Transverse colon (tissue), 4 donors: ENCODE measurements at regions not wholly inside any gene's neighbourhood (a gene's known extent, or its start where the extent isn't known, plus 50 kb on each side); places are given as distances from the start of the nearest gene placed in this dataset.

Experiments
- DNase-seq: peaks from one replicate; pipeline ENCODE4 v3.0.0-alpha.2; 2019
- H3K27ac ChIP-seq, 4 donors: fragments of 200-600 bp; sonication (generic); 2 replicates each; pipeline ENCODE4 v1.5.1; 2016 to 2018; ENCODE audit warnings: inconsistent platforms in 4 of 4
- H3K27me3 ChIP-seq: fragments of 200-600 bp; sonication (generic); 2 replicates; pipeline ENCODE4 v1.5.1; 2017; ENCODE audit warnings: inconsistent platforms
- H3K36me3 ChIP-seq, 4 donors: fragments of 200-600 bp; sonication (generic); 2 replicates each; pipeline ENCODE4 v1.5.1; 2017 to 2019; ENCODE audit warnings: inconsistent platforms in 4 of 4
- H3K4me1 ChIP-seq, 4 donors: fragments of 200-600 bp; sonication (generic); 2 replicates each; pipeline ENCODE4 v1.5.1; 2017 to 2020; ENCODE audit warnings: inconsistent platforms in 4 of 4
- H3K4me3 ChIP-seq, 4 donors: fragments of 200-600 bp; sonication (generic); 1 replicate in 1 of 4; 2 replicates in 3 of 4; pipeline versions ENCODE4 v1.5.1 to v1.6.1; 2017 to 2019; ENCODE audit warnings: inconsistent platforms in 4 of 4
- H3K9me3 ChIP-seq, 2 donors: fragments of 200-600 bp; sonication (generic); 2 replicates each; pipeline ENCODE4 v1.5.1; 2017 to 2019; ENCODE audit warnings: inconsistent platforms in 2 of 2
- CTCF ChIP-seq, 5 experiments: fragments of 200-600 bp in 3 of 5; fragments of 450-650 bp in 2 of 5; sonication (generic) in 3 of 5; IDR thresholded peaks; 1 replicate in 2 of 5; 2 replicates in 3 of 5; pipeline ENCODE4 v1.5.1; 2016 to 2017; ENCODE audit warnings: antibody characterized with exemption in 5 of 5, inconsistent platforms in 3 of 5, mild to moderate bottlenecking in 2 of 5, moderate library complexity in 1 of 5
- EP300 ChIP-seq: sonication (generic); formaldehyde crosslinking; IDR thresholded peaks from one replicate; pipeline ENCODE4 v1.6.1; 2017; ENCODE audit warnings: antibody characterized with exemption, low read depth
- POLR2A ChIP-seq: fragments of 450-650 bp; IDR thresholded peaks from one replicate; pipeline ENCODE4 v1.6.1; 2016; ENCODE audit warnings: antibody characterized with exemption, mild to moderate bottlenecking, moderate library complexity
- POLR2AphosphoS5 ChIP-seq, 3 donors: sonication (generic); formaldehyde crosslinking; IDR thresholded peaks; one replicate each; pipeline ENCODE4 v1.6.1; 2016; ENCODE audit warnings: antibody characterized with exemption in 3 of 3
- WGBS, 2 donors: methylation state at CpG; one replicate each; pipeline ENCODE4 v1.1.5; 2018; ENCODE audit warnings: low coverage in 1 of 2; 5-methylcytosine and 5-hydroxymethylcytosine counted together
- in situ Hi-C, 4 donors: fragments of 200-750 bp; cut with MboI; loops; one replicate each; pipeline versions ENCODE4 v1.15.0 to v1.15.1; 2017; ENCODE audit warnings: low sequenced_read_pairs in 3 of 4, low pct_ligation_motif_present in 1 of 4, low pct_unique_long_range_greater_than_20kb in 1 of 4
- intact Hi-C: fragments of 100-400 bp; cut with DNase I; formaldehyde crosslinking; loops from one replicate; pipeline ENCODE4 v1.15.1; 2023; ENCODE audit warnings: low total_unique reads

- Histone ChIP-seq H3K9me3 (no peaks in the 10 kb centered on the region), H3K4me3 (no peak overlapping the region), H3K36me3 (no peaks in the 10 kb centered on the region), H3K27ac (no peak overlapping the region), H3K4me1 (no peaks in the 10 kb centered on the region), H3K27me3 (no peaks in the 10 kb centered on the region)
- no peak for TF ChIP-seq CTCF (IDR thresholded peaks at IDR 0.05)
- no peak for TF ChIP-seq POLR2A
- no peak for TF ChIP-seq POLR2AphosphoS5 (IDR thresholded peaks at IDR 0.05)
- no peak for TF ChIP-seq EP300
- in situ Hi-C loops, result no loop called here
- DNase-seq, result no peak
- intact Hi-C loops, result no loop called here
- 19 to 27% methylated on average over 1 of the region's 1 CpG for WGBS, 2 donors
Observed at GRCh38 chr5:117859176-117859575, 1129.2 kb downstream of the DTWD2 start.

- Histone ChIP-seq H3K27me3 (no peaks in the 10 kb centered on the region), H3K9me3 (no peaks in the 10 kb centered on the region), H3K4me3 (no peak overlapping the region), H3K27ac (no peak overlapping the region), H3K4me1 (no peaks in the 10 kb centered on the region), H3K36me3 (no peaks in the 10 kb centered on the region)
- no peak for DNase-seq
- in situ Hi-C loops (no loop called here), intact Hi-C loops (no loop called here)
- TF ChIP-seq POLR2A, result no peak
- no peak for TF ChIP-seq POLR2AphosphoS5 (IDR thresholded peaks at IDR 0.05)
- no peak for TF ChIP-seq CTCF (IDR thresholded peaks at IDR 0.05)
- no peak for TF ChIP-seq EP300
- WGBS, 2 donors, result 84 to 96% methylated on average over 4 of the region's 4 CpGs
Observed at GRCh38 chr5:117856713-117857112, 1131.6 kb downstream of the DTWD2 start.

- Histone ChIP-seq H3K9me3 (no peaks in the 10 kb centered on the region), H3K4me3 (no peak overlapping the region), H3K27me3 (no peaks in the 10 kb centered on the region), H3K36me3 (no peaks in the 10 kb centered on the region), H3K4me1 (no peaks in the 10 kb centered on the region), H3K27ac (no peak overlapping the region)
- intact Hi-C loops (no loop called here), in situ Hi-C loops (no loop called here)
- WGBS, 2 donors, result 76 to 85% methylated on average over 4 of the region's 4 CpGs
- no peak for DNase-seq
- no peak for TF ChIP-seq CTCF (IDR thresholded peaks at IDR 0.05)
- no peak for TF ChIP-seq EP300
- TF ChIP-seq POLR2AphosphoS5 (IDR thresholded peaks at IDR 0.05), result no peak
- TF ChIP-seq POLR2A, result no peak
Observed at GRCh38 chr5:117837786-117838185, 1150.6 kb downstream of the DTWD2 start.

- no peak for DNase-seq
- Histone ChIP-seq H3K4me3 (no peak overlapping the region), H3K36me3 (no peaks in the 10 kb centered on the region), H3K27me3 (no peaks in the 10 kb centered on the region), H3K27ac (no peak overlapping the region), H3K4me1 (no peaks in the 10 kb centered on the region), H3K9me3 (no peaks in the 10 kb centered on the region)
- intact Hi-C loops, result no loop called here
- TF ChIP-seq POLR2A (no peak), CTCF (IDR thresholded peaks at IDR 0.05) (no peak), EP300 (no peak), POLR2AphosphoS5 (IDR thresholded peaks at IDR 0.05) (no peak)
- in situ Hi-C loops, result no loop called here
- 58 to 65% methylated on average over 2 to 4 of the region's 4 CpGs for WGBS, 2 donors
Observed at GRCh38 chr5:117833691-117834090, 1154.7 kb downstream of the DTWD2 start.
